CD8-positive, alpha-beta memory T cell (primary cell): ENCODE measurements at regions not wholly inside any gene's neighbourhood (a gene's known extent, or its start where the extent isn't known, plus 50 kb on each side); places are given as distances from the start of the nearest gene placed in this dataset.

ENCODE experiments used
- CTCF ChIA-PET: fragments of 350-600 bp; sonication (Branson Sonifier 250); formaldehyde crosslinking; loops from one replicate; lab custom pipeline; 2021; ENCODE audit warnings: antibody characterized with exemption; lab: Charles Lee
- POLR2A ChIA-PET: fragments of 350-600 bp; sonication (Branson Sonifier 250); formaldehyde crosslinking; loops from one replicate; lab custom pipeline; 2021; ENCODE audit warnings: antibody characterized with exemption; lab: Charles Lee
- DNase-seq, 5 donors: peaks; one replicate each; pipeline versions ENCODE4 v3.0.0 to v3.0.0-alpha.2; 2020 to 2022; ENCODE audit warnings: mixed read lengths in 1 of 5
- H3K27ac ChIP-seq: one replicate; pipeline ENCODE4 v1.7.0; 2013; ENCODE audit warnings: low read depth, mild to moderate bottlenecking, low read length, moderate library complexity
- H3K27me3 ChIP-seq: 2 replicates; pipeline ENCODE4 v1.7.0; 2013; ENCODE audit warnings: low read length, mild to moderate bottlenecking; ENCODE audit not compliant: insufficient read depth, poor library complexity, severe bottlenecking
- H3K36me3 ChIP-seq: 2 replicates; pipeline ENCODE4 v1.7.0; 2013; ENCODE audit warnings: mild to moderate bottlenecking, low read length, moderate library complexity; ENCODE audit not compliant: insufficient read depth
- H3K4me1 ChIP-seq: 2 replicates; pipeline ENCODE4 v1.7.0; 2013; ENCODE audit warnings: mild to moderate bottlenecking, low read length, moderate library complexity; ENCODE audit not compliant: insufficient read depth
- H3K4me3 ChIP-seq: 2 replicates; pipeline ENCODE4 v1.7.0; 2013; ENCODE audit warnings: mild to moderate bottlenecking, low read length
- H3K9me3 ChIP-seq: 2 replicates; pipeline ENCODE4 v1.7.0; 2013; ENCODE audit warnings: mild to moderate bottlenecking, low read length
- H3K27ac Mint-ChIP-seq, 8 donors: one replicate each; pipeline ENCODE4 v1.8.0; 2020 to 2021; ENCODE audit warnings: mixed read lengths in 8 of 8, mild to moderate bottlenecking in 6 of 8, inconsistent platforms in 3 of 8, moderate library complexity in 3 of 8
- H3K27me3 Mint-ChIP-seq, 2 donors: one replicate each; pipeline ENCODE4 v1.8.0; 2020 to 2021; ENCODE audit warnings: mixed read lengths in 2 of 2, mild to moderate bottlenecking in 1 of 2, moderate library complexity in 1 of 2
- H3K36me3 Mint-ChIP-seq, 3 donors: one replicate each; pipeline ENCODE4 v1.8.0; 2020 to 2021; ENCODE audit warnings: mixed read lengths in 3 of 3, inconsistent platforms in 1 of 3, mild to moderate bottlenecking in 1 of 3
- H3K4me1 Mint-ChIP-seq, 3 donors: one replicate each; pipeline ENCODE4 v1.8.0; 2020 to 2021; ENCODE audit warnings: mixed read lengths in 3 of 3, inconsistent platforms in 1 of 3, mild to moderate bottlenecking in 1 of 3
- H3K4me3 Mint-ChIP-seq, 7 donors: one replicate each; pipeline ENCODE4 v1.8.0; 2020 to 2021; ENCODE audit warnings: mixed read lengths in 7 of 7, mild to moderate bottlenecking in 6 of 7, moderate library complexity in 4 of 7, inconsistent platforms in 2 of 7
- H3K9me3 Mint-ChIP-seq, 5 donors: one replicate each; pipeline ENCODE4 v1.8.0; 2020 to 2022; ENCODE audit warnings: mixed read lengths in 5 of 5, mild to moderate bottlenecking in 3 of 5, moderate library complexity in 2 of 5, inconsistent platforms in 1 of 5

- ChIA-PET POLR2A (no interaction called here), CTCF (no interaction called here)
- no peak for DNase-seq
- Mint-ChIP-seq H3K9me3 (peaks cover 5 to 28% (median 9%) of the 10 kb centered on the region in 5 donors), H3K4me1 (no peaks in the 10 kb centered on the region), H3K36me3 (no peaks in the 10 kb centered on the region), H3K27ac (no peak overlapping the region), H3K27me3 (no peaks in the 10 kb centered on the region), H3K4me3 (no peak overlapping the region)
- Histone ChIP-seq H3K36me3 (no peaks in the 10 kb centered on the region), H3K4me3 (no peak overlapping the region), H3K27ac (no peak overlapping the region), H3K27me3 (no peaks in the 10 kb centered on the region), H3K4me1 (no peaks in the 10 kb centered on the region), H3K9me3 (no peaks in the 10 kb centered on the region)
Measured at GRCh38 chr11:97815667-97816066, 1205.1 kb upstream of the CNTN5 start.

- POLR2A ChIA-PET = no interaction called here
- Mint-ChIP-seq H3K9me3 (peaks cover 2 to 24% (median 5%) of the 10 kb centered on the region in 5 donors), H3K27ac (no peak overlapping the region), H3K36me3 (no peaks in the 10 kb centered on the region), H3K4me3 (no peak overlapping the region), H3K4me1 (no peaks in the 10 kb centered on the region), H3K27me3 (no peaks in the 10 kb centered on the region)
- H3K36me3 ChIP-seq = no peaks in the 10 kb centered on the region
- DNase-seq = no peak
- no peak overlapping the region for H3K4me3 ChIP-seq
- H3K27me3 ChIP-seq = no peaks in the 10 kb centered on the region
- no peaks in the 10 kb centered on the region for H3K4me1 ChIP-seq
- CTCF ChIA-PET = no interaction called here
- H3K9me3 ChIP-seq = no peaks in the 10 kb centered on the region
- no peak overlapping the region for H3K27ac ChIP-seq
Measured at GRCh38 chr11:97832451-97832850, 1188.3 kb upstream of the CNTN5 start.

- Mint-ChIP-seq H3K4me1 (no peaks in the 10 kb centered on the region), H3K4me3 (no peak overlapping the region), H3K9me3 (peaks cover 2 to 30% (median 8%) of the 10 kb centered on the region in 5 donors), H3K27me3 (no peaks in the 10 kb centered on the region), H3K36me3 (no peaks in the 10 kb centered on the region), H3K27ac (no peak overlapping the region)
- DNase-seq = no peak
- Histone ChIP-seq H3K36me3 (no peaks in the 10 kb centered on the region), H3K27ac (no peak overlapping the region), H3K4me3 (no peak overlapping the region), H3K9me3 (no peaks in the 10 kb centered on the region), H3K27me3 (no peaks in the 10 kb centered on the region), H3K4me1 (no peaks in the 10 kb centered on the region)
- POLR2A ChIA-PET = no interaction called here
- CTCF ChIA-PET = interaction anchor here (0.6 kb wide), 1 partner anchor 27 kb away, joined by 3 read pairs; no protein-coding TSS in a partner anchor
Measured at GRCh38 chr11:97833412-97833811, 1187.3 kb upstream of the CNTN5 start.

GRCh38 chr11:97844016-97844415, 1176.7 kb upstream of the CNTN5 start:
- Mint-ChIP-seq H3K27me3 (no peaks in the 10 kb centered on the region), H3K27ac (no peak overlapping the region), H3K36me3 (no peaks in the 10 kb centered on the region), H3K4me3 (no peak overlapping the region), H3K9me3 (peaks cover 0 to 32% (median 11%) of the 10 kb centered on the region in 5 donors), H3K4me1 (no peaks in the 10 kb centered on the region)
- Histone ChIP-seq H3K27ac (no peak overlapping the region), H3K4me3 (no peak overlapping the region), H3K36me3 (no peaks in the 10 kb centered on the region), H3K27me3 (no peaks in the 10 kb centered on the region), H3K4me1 (no peaks in the 10 kb centered on the region), H3K9me3 (no peaks in the 10 kb centered on the region)
- POLR2A ChIA-PET = no interaction called here
- CTCF ChIA-PET = no interaction called here
- no peak for DNase-seq

GRCh38 chr11:97847730-97848129, 1173.0 kb upstream of the CNTN5 start:
- DNase-seq = no peak
- ChIA-PET CTCF (no interaction called here), POLR2A (no interaction called here)
- Histone ChIP-seq H3K27me3 (no peaks in the 10 kb centered on the region), H3K36me3 (no peaks in the 10 kb centered on the region), H3K4me3 (no peak overlapping the region), H3K4me1 (no peaks in the 10 kb centered on the region), H3K9me3 (no peaks in the 10 kb centered on the region), H3K27ac (no peak overlapping the region)
- H3K27ac Mint-ChIP-seq = no peak overlapping the region
- H3K36me3 Mint-ChIP-seq = no peaks in the 10 kb centered on the region
- no peaks in the 10 kb centered on the region for H3K4me1 Mint-ChIP-seq
- peaks cover 2 to 38% (median 5%) of the 10 kb centered on the region in 5 donors for H3K9me3 Mint-ChIP-seq
- no peak overlapping the region for H3K4me3 Mint-ChIP-seq
- no peaks in the 10 kb centered on the region for H3K27me3 Mint-ChIP-seq

GRCh38 chr11:97850701-97851100, 1170.0 kb upstream of the CNTN5 start:
- CTCF ChIA-PET = no interaction called here

GRCh38 chr11:97854357-97854756, 1166.4 kb upstream of the CNTN5 start:
- DNase-seq = no peak
- Histone ChIP-seq H3K4me3 (no peak overlapping the region), H3K4me1 (no peaks in the 10 kb centered on the region), H3K9me3 (no peaks in the 10 kb centered on the region), H3K27ac (no peak overlapping the region), H3K36me3 (no peaks in the 10 kb centered on the region), H3K27me3 (no peaks in the 10 kb centered on the region)
- Mint-ChIP-seq H3K9me3 (peaks cover 0 to 48% (median 8%) of the 10 kb centered on the region in 5 donors), H3K27me3 (peaks cover 0 to 2% of the 10 kb centered on the region in 2 donors), H3K4me3 (no peak overlapping the region), H3K4me1 (no peaks in the 10 kb centered on the region), H3K27ac (no peak overlapping the region), H3K36me3 (no peaks in the 10 kb centered on the region)
- CTCF ChIA-PET = no interaction called here
- POLR2A ChIA-PET = no interaction called here

More at GRCh38 chr11:97850701-97851100, 1170.0 kb upstream of the CNTN5 start:
- POLR2A ChIA-PET = no interaction called here
- Mint-ChIP-seq H3K27ac (peak overlapping the region in 1 of 8 donors; percentile 32), H3K4me1 (no peaks in the 10 kb centered on the region), H3K9me3 (peaks cover 2 to 38% (median 5%) of the 10 kb centered on the region in 5 donors), H3K4me3 (no peak overlapping the region), H3K27me3 (peaks cover 0 to 2% of the 10 kb centered on the region in 2 donors), H3K36me3 (no peaks in the 10 kb centered on the region)
- Histone ChIP-seq H3K27me3 (no peaks in the 10 kb centered on the region), H3K4me3 (no peak overlapping the region), H3K36me3 (no peaks in the 10 kb centered on the region), H3K9me3 (no peaks in the 10 kb centered on the region), H3K27ac (no peak overlapping the region), H3K4me1 (no peaks in the 10 kb centered on the region)
- DNase-seq = no peak

- Histone ChIP-seq H3K4me1 (no peaks in the 10 kb centered on the region), H3K36me3 (no peaks in the 10 kb centered on the region), H3K27ac (no peak overlapping the region), H3K27me3 (no peaks in the 10 kb centered on the region), H3K4me3 (no peak overlapping the region), H3K9me3 (no peaks in the 10 kb centered on the region)
- Mint-ChIP-seq H3K36me3 (no peaks in the 10 kb centered on the region), H3K4me1 (no peaks in the 10 kb centered on the region), H3K4me3 (no peak overlapping the region), H3K27ac (no peak overlapping the region), H3K9me3 (peaks cover 0 to 48% (median 8%) of the 10 kb centered on the region in 5 donors), H3K27me3 (peaks cover 0 to 2% of the 10 kb centered on the region in 2 donors)
- CTCF ChIA-PET = no interaction called here
- POLR2A ChIA-PET = no interaction called here
- DNase-seq = no peak
Measured at GRCh38 chr11:97854877-97855276, 1165.9 kb upstream of the CNTN5 start.

GRCh38 chr11:97856666-97857065, 1164.1 kb upstream of the CNTN5 start:
- no peak for DNase-seq
- Histone ChIP-seq H3K9me3 (no peaks in the 10 kb centered on the region), H3K27me3 (no peaks in the 10 kb centered on the region), H3K27ac (no peak overlapping the region), H3K4me3 (no peak overlapping the region), H3K4me1 (no peaks in the 10 kb centered on the region), H3K36me3 (no peaks in the 10 kb centered on the region)
- ChIA-PET CTCF (no interaction called here), POLR2A (no interaction called here)
- peaks cover 2 to 43% (median 5%) of the 10 kb centered on the region in 5 donors for H3K9me3 Mint-ChIP-seq
- H3K27me3 Mint-ChIP-seq = peaks cover 0 to 2% of the 10 kb centered on the region in 2 donors
- no peak overlapping the region for H3K4me3 Mint-ChIP-seq
- no peak overlapping the region for H3K27ac Mint-ChIP-seq
- no peaks in the 10 kb centered on the region for H3K4me1 Mint-ChIP-seq
- H3K36me3 Mint-ChIP-seq = no peaks in the 10 kb centered on the region
